ENCODE measurements at regions not wholly inside any gene's neighbourhood (a gene's known extent, or its start where the extent isn't known, plus 50 kb on each side); places are given as distances from the start of the nearest gene placed in this dataset.

GRCh38 chr5:135231289-135231688 lies 167.7 kb downstream of the MACROH2A1 start:
- Histone ChIP-seq H3K79me2 (ENCODE audit: insufficient read depth, low read length) (no peaks in the 10 kb centered on the region), H3K9me2 (replicated peaks; ENCODE audit: insufficient read depth, low read length) (no peaks in the 10 kb centered on the region), H3K9me3 (ENCODE audit: insufficient read depth, low read length) (no peaks in the 10 kb centered on the region), H3K9ac (ENCODE audit: low read length) (no peak overlapping the region), H2AFZ (ENCODE audit: low read depth, low read length, severe bottlenecking) (no peak overlapping the region), H4K20me1 (ENCODE audit: low read depth, low read length) (no peaks in the 10 kb centered on the region), H3F3A (ENCODE audit: insufficient read depth) (no peaks in the 10 kb centered on the region), H3K27me3 (ENCODE audit: low read length) (no peaks in the 10 kb centered on the region), H3K4me3 (ENCODE audit: insufficient read depth, low read length, poor library complexity, severe bottlenecking) (no peak overlapping the region), H3K36me3 (ENCODE audit: low read length) (no peaks in the 10 kb centered on the region), H3K4me2 (ENCODE audit: low read depth, low read length, poor library complexity, severe bottlenecking) (no peak overlapping the region), H3K27ac (ENCODE audit: low read depth, low read length) (no peak overlapping the region)
- TF ChIP-seq CTCF (IDR thresholded peaks at IDR 0.05; ENCODE audit: insufficient read depth, low read length, poor library complexity, severe bottlenecking) (no peak), EZH2phosphoT487 (conservative IDR thresholded peaks at IDR 0.05; ENCODE audit: low read length) (no peak)

- Histone ChIP-seq H4K20me1 (ENCODE audit: low read depth, low read length) (no peaks in the 10 kb centered on the region), H3K4me2 (ENCODE audit: low read depth, low read length, poor library complexity, severe bottlenecking) (no peak overlapping the region), H3K9me2 (replicated peaks; ENCODE audit: insufficient read depth, low read length) (no peaks in the 10 kb centered on the region), H3K79me2 (ENCODE audit: insufficient read depth, low read length) (no peaks in the 10 kb centered on the region), H3K9me3 (ENCODE audit: insufficient read depth, low read length) (no peaks in the 10 kb centered on the region), H3K9ac (ENCODE audit: low read length) (no peak overlapping the region), H3K27ac (ENCODE audit: low read depth, low read length) (no peak overlapping the region), H3K4me3 (ENCODE audit: insufficient read depth, low read length, poor library complexity, severe bottlenecking) (no peak overlapping the region), H3F3A (ENCODE audit: insufficient read depth) (no peaks in the 10 kb centered on the region), H2AFZ (ENCODE audit: low read depth, low read length, severe bottlenecking) (no peak overlapping the region), H3K36me3 (ENCODE audit: low read length) (no peaks in the 10 kb centered on the region), H3K27me3 (ENCODE audit: low read length) (no peaks in the 10 kb centered on the region)
- TF ChIP-seq CTCF (IDR thresholded peaks at IDR 0.05; ENCODE audit: insufficient read depth, low read length, poor library complexity, severe bottlenecking), result no peak
- no peak for TF ChIP-seq EZH2phosphoT487 (conservative IDR thresholded peaks at IDR 0.05; ENCODE audit: low read length)
Observed at GRCh38 chr5:135230251-135230925, 168.6 kb downstream of the MACROH2A1 start.

- Histone ChIP-seq H3F3A (ENCODE audit: insufficient read depth) (no peaks in the 10 kb centered on the region), H3K27me3 (ENCODE audit: low read length) (no peaks in the 10 kb centered on the region), H3K9me2 (replicated peaks; ENCODE audit: insufficient read depth, low read length) (no peaks in the 10 kb centered on the region), H3K4me3 (ENCODE audit: insufficient read depth, low read length, poor library complexity, severe bottlenecking) (no peak overlapping the region), H3K27ac (ENCODE audit: low read depth, low read length) (no peak overlapping the region), H3K79me2 (ENCODE audit: insufficient read depth, low read length) (no peaks in the 10 kb centered on the region), H3K9me3 (ENCODE audit: insufficient read depth, low read length) (no peaks in the 10 kb centered on the region), H3K36me3 (ENCODE audit: low read length) (no peaks in the 10 kb centered on the region), H3K9ac (ENCODE audit: low read length) (no peak overlapping the region), H3K4me2 (ENCODE audit: low read depth, low read length, poor library complexity, severe bottlenecking) (no peak overlapping the region), H2AFZ (ENCODE audit: low read depth, low read length, severe bottlenecking) (no peak overlapping the region), H4K20me1 (ENCODE audit: low read depth, low read length) (no peaks in the 10 kb centered on the region)
- TF ChIP-seq EZH2phosphoT487 (conservative IDR thresholded peaks at IDR 0.05; ENCODE audit: low read length) (no peak), CTCF (IDR thresholded peaks at IDR 0.05; ENCODE audit: insufficient read depth, low read length, poor library complexity, severe bottlenecking) (no peak)
Observed at GRCh38 chr5:135229679-135230132, 169.3 kb downstream of the MACROH2A1 start.

Measured in SU-DHL-6 (cell line).